PC-3 (cell line): ENCODE measurements at regions not wholly inside any gene's neighbourhood (a gene's known extent, or its start where the extent isn't known, plus 50 kb on each side); places are given as distances from the start of the nearest gene placed in this dataset.

Experiments
- ATAC-seq: fragments of 200-7000 bp; cut with Tn5 transposase; 2 replicates; pipeline ENCODE4 v1.9.1; 2020; ENCODE audit warnings: mild to moderate bottlenecking, moderate library complexity
- BruUV-seq: library from RNA; stranded (reverse); fragments of 400-500 nt; replicated peaks from 2 replicates; lab custom pipeline; 2021; lab: Mats Ljungman, UMichigan
- CTCF ChIA-PET: fragments of 300-600 bp; sonication (Branson Sonifier 250); formaldehyde crosslinking; loops from one replicate; lab custom pipeline; 2022; ENCODE audit warnings: antibody characterized with exemption; lab: Charles Lee
- POLR2A ChIA-PET: fragments of 300-600 bp; sonication (Branson Sonifier 250); formaldehyde crosslinking; loops from one replicate; lab custom pipeline; 2022; ENCODE audit warnings: antibody characterized with exemption; ENCODE audit not compliant: unreplicated experiment; lab: Charles Lee
- DNase-seq: peaks from one replicate; pipeline ENCODE4 v3.0.0-alpha.2; 2015
- H2AFZ ChIP-seq: fragments of 300-600 bp; sonication (generic); 2 replicates; pipeline ENCODE4 v1.6.0; 2016; ENCODE audit warnings: antibody characterized with exemption, low read length
- H3F3A ChIP-seq: fragments of 300-600 bp; sonication (generic); one replicate; pipeline ENCODE4 v1.6.0; 2017; ENCODE audit warnings: antibody characterized with exemption, low read length, control low read depth, mild to moderate bottlenecking; ENCODE audit not compliant: unreplicated experiment
- H3K27ac ChIP-seq: fragments of 300-600 bp; sonication (generic); 2 replicates; pipeline ENCODE4 v1.5.1; 2016; ENCODE audit warnings: mild to moderate bottlenecking, low read length
- H3K27me3 ChIP-seq: fragments of 300-600 bp; sonication (generic); 2 replicates; pipeline ENCODE4 v1.6.1; 2016; ENCODE audit warnings: low read length, mixed read lengths
- H3K36me3 ChIP-seq: fragments of 300-600 bp; sonication (generic); 2 replicates; pipeline ENCODE4 v1.6.1; 2016; ENCODE audit warnings: low read depth, mixed run types, low read length, mixed read lengths
- H3K4me1 ChIP-seq: fragments of 300-600 bp; sonication (generic); 2 replicates; pipeline ENCODE4 v1.5.1; 2016; ENCODE audit warnings: low read length; ENCODE audit not compliant: insufficient read depth
- H3K4me2 ChIP-seq: fragments of 300-600 bp; sonication (generic); 2 replicates; pipeline ENCODE4 v1.6.0; 2016; ENCODE audit warnings: low read length
- H3K4me3 ChIP-seq: fragments of 300-600 bp; sonication (generic); 2 replicates; pipeline ENCODE4 v1.5.1; 2016; ENCODE audit warnings: mild to moderate bottlenecking, low read length, mixed read lengths
- H3K79me2 ChIP-seq: fragments of 300-600 bp; sonication (generic); 2 replicates; pipeline ENCODE4 v1.6.1; 2017; ENCODE audit warnings: low read length, mixed read lengths
- H3K9ac ChIP-seq: fragments of 300-600 bp; sonication (generic); 2 replicates; pipeline ENCODE4 v1.6.0; 2016; ENCODE audit warnings: mild to moderate bottlenecking, low read length
- H3K9me2 ChIP-seq: fragments of 300-600 bp; sonication (generic); replicated peaks from 2 replicates; pipeline ENCODE4 v1.6.1; 2016; ENCODE audit warnings: mixed run types, low read length, mixed read lengths
- H3K9me3 ChIP-seq: fragments of 300-600 bp; sonication (generic); 2 replicates; pipeline ENCODE4 v1.6.1; 2016; ENCODE audit warnings: low read length, mixed read lengths
- H4K20me1 ChIP-seq: fragments of 300-600 bp; sonication (generic); 2 replicates; pipeline ENCODE4 v1.6.1; 2016; ENCODE audit warnings: low read length, mixed read lengths
- EZH2 ChIP-seq: fragments of 300-600 bp; sonication (generic); IDR thresholded peaks from one replicate; pipeline ENCODE4 v1.6.1; 2017; ENCODE audit warnings: antibody characterized with exemption, mild to moderate bottlenecking, low read length; ENCODE audit not compliant: unreplicated experiment
- EZH2phosphoT487 ChIP-seq: fragments of 300-600 bp; sonication (generic); IDR thresholded peaks from 2 replicates; pipeline ENCODE4 v1.6.1; 2018; ENCODE audit warnings: mild to moderate bottlenecking, antibody characterized with exemption, low read length, borderline replicate concordance
- intact Hi-C: fragments of 100-400 bp; cut with micrococcal nuclease; formaldehyde crosslinking; loops from 2 replicates; pipeline ENCODE4 v1.9.0; 2023
- TF ChIP-seq, protein P1 (sequence below): fragments of 300-600 bp; sonication (generic); conservative IDR thresholded peaks from 2 replicates; pipeline ENCODE4 v1.5.1; 2017; ENCODE audit warnings: antibody characterized with exemption, low read depth, mild to moderate bottlenecking, low read length

DNA sequence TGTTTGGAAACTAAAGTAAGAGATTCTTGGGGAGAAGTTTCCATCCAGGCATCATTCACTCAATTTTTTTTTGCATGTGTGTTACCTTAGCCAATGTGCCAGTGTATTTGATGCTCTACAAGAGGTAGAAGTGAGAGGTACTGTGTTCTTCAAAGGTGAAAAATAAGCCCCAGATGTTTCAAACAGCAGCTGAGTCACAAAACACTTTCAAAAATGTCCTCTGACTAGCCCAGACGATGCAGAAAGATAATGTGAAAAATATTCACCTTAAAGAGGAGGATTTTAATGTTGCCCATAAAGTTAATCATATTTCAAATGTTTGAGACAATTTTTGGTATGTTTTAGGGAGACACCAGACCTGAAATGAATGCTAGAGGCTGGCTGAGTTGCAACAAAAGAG is 107.7 kb upstream of the RASGRP1 start:
- no TSS peak for BruUV-seq
- TF ChIP-seq EZH2phosphoT487 = no peak
- no peak for TF ChIP-seq EZH2
- TF ChIP-seq, protein P1, sequence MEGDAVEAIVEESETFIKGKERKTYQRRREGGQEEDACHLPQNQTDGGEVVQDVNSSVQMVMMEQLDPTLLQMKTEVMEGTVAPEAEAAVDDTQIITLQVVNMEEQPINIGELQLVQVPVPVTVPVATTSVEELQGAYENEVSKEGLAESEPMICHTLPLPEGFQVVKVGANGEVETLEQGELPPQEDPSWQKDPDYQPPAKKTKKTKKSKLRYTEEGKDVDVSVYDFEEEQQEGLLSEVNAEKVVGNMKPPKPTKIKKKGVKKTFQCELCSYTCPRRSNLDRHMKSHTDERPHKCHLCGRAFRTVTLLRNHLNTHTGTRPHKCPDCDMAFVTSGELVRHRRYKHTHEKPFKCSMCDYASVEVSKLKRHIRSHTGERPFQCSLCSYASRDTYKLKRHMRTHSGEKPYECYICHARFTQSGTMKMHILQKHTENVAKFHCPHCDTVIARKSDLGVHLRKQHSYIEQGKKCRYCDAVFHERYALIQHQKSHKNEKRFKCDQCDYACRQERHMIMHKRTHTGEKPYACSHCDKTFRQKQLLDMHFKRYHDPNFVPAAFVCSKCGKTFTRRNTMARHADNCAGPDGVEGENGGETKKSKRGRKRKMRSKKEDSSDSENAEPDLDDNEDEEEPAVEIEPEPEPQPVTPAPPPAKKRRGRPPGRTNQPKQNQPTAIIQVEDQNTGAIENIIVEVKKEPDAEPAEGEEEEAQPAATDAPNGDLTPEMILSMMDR = no peak
- no peak overlapping the region for H3K9ac ChIP-seq
- peaks cover 52% of the 10 kb centered on the region for H3K27me3 ChIP-seq
- no peaks in the 10 kb centered on the region for H4K20me1 ChIP-seq
- ChIA-PET POLR2A (no interaction called here), CTCF (interaction anchor here (0.6 kb wide), 1 partner anchor 28 kb away, joined by 3 read pairs; no protein-coding TSS in a partner anchor)
- DNase-seq = no peak
- H3K9me2 ChIP-seq = no peaks in the 10 kb centered on the region
- no peaks in the 10 kb centered on the region for H3K79me2 ChIP-seq
- H3K36me3 ChIP-seq = no peaks in the 10 kb centered on the region
- H3K4me2 ChIP-seq = no peak overlapping the region
- no peak overlapping the region for H3K4me3 ChIP-seq
- no peak overlapping the region for H2AFZ ChIP-seq
- no peak overlapping the region for H3K27ac ChIP-seq
- H3K9me3 ChIP-seq = no peaks in the 10 kb centered on the region
- no peaks in the 10 kb centered on the region for H3F3A ChIP-seq
- ATAC-seq = no peak
- intact Hi-C loops = no loop called here
- H3K4me1 ChIP-seq = no peaks in the 10 kb centered on the region

DNA sequence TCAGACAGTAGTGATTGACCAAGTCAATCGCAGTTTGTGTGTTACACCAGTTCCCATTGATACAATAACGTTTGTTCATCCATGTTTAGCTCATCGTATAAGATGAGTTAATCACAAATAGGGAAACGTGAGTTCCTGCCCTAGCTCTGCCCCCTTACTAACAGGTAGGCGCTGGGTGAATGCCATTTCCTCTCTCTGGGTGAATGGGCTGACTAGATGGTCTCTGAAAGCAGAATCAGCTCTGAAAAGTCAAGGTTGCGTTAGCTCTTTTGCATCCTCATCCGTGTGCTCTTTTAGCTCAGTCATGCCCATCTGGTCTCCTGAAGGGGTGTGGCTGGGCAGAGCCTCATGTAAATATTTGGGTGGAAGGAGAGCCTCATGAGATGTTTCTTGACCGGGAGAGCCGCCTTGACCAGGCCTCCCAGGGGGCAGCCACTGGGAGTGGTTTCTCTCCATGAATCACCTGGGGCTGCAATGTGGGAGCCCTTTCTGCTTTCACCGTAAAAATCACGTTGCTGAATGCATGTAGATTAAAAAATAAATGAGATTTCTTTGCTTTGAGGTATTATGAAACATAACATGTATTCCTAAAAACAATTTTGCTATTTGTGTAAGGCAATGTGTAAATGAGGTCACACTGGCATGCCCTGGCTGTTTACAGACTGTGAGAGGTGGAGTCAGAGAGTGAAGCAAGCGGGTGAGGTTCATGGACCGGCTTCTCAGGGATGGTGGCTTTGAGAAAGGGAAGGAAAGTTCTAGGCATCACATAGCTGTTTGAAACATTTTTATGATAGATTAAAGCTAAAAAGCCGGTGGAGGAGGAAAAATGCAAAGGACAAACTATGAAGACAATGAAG is 108.4 kb upstream of the RASGRP1 start:
- TF ChIP-seq EZH2 (no peak), EZH2phosphoT487 (no peak)
- TF ChIP-seq, protein P1 = no peak
- Histone ChIP-seq H3K36me3 (no peaks in the 10 kb centered on the region), H3K4me1 (no peaks in the 10 kb centered on the region), H3K9me3 (no peaks in the 10 kb centered on the region), H3K4me3 (no peak overlapping the region), H3K27ac (no peak overlapping the region), H3K9me2 (no peaks in the 10 kb centered on the region), H3F3A (no peaks in the 10 kb centered on the region), H3K79me2 (no peaks in the 10 kb centered on the region), H3K27me3 (peaks cover 44% of the 10 kb centered on the region), H3K4me2 (no peak overlapping the region), H4K20me1 (no peaks in the 10 kb centered on the region), H2AFZ (no peak overlapping the region), H3K9ac (no peak overlapping the region)
- POLR2A ChIA-PET = no interaction called here
- ATAC-seq (no peak), DNase-seq (no peak)
- intact Hi-C loops = no loop called here
- no TSS peak for BruUV-seq
- CTCF ChIA-PET = interaction anchor here (0.6 kb wide), 1 partner anchor 27 kb away, joined by 3 read pairs; no protein-coding TSS in a partner anchor

DNA sequence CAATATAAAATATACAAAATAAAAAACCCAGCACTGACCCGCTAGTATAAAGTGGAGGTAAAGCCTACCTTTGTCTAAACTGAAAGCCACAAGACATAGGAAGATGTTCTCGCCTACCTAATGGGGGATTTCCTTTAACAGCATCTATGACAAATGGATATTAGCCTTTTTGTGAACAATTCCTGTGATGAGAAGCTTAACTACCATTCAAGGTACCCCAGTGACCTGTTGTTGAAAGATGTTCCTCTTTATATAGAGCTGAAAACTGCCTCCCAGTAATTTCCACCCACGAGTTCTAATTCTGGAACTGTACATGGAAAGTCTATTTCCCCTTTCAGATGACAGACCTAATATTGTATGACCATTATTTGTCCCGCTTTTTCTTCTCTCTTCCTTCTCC is 109.8 kb upstream of the RASGRP1 start:
- DNase-seq (no peak), ATAC-seq (no peak)
- no peak for TF ChIP-seq EZH2phosphoT487
- POLR2A ChIA-PET = no interaction called here
- Histone ChIP-seq H3K27me3 (peaks cover 34% of the 10 kb centered on the region; the same call in 1 of the 2 replicates), H3K9me2 (no peaks in the 10 kb centered on the region), H3F3A (no peaks in the 10 kb centered on the region), H3K4me3 (no peak overlapping the region), H4K20me1 (no peaks in the 10 kb centered on the region), H3K9ac (no peak overlapping the region), H3K4me1 (no peaks in the 10 kb centered on the region), H3K79me2 (no peaks in the 10 kb centered on the region), H3K36me3 (no peaks in the 10 kb centered on the region), H3K9me3 (no peaks in the 10 kb centered on the region), H3K4me2 (no peak overlapping the region), H2AFZ (no peak overlapping the region), H3K27ac (no peak overlapping the region)
- CTCF ChIA-PET = no interaction called here
- no TSS peak for BruUV-seq
- intact Hi-C loops = no loop called here
